HG02678 (cell line): ENCODE measurements at regions not wholly inside any gene's neighbourhood (a gene's known extent, or its start where the extent isn't known, plus 50 kb on each side); places are given as distances from the start of the nearest gene placed in this dataset.

Experiments used
- ATAC-seq: cut with Tn5 transposase; IDR thresholded peaks from one replicate; pipeline ENCODE4 v1.9.1; 2021; ENCODE audit warnings: mild to moderate bottlenecking, moderate library complexity; ENCODE audit not compliant: unreplicated experiment

GRCh38 chr12:94789510-94790225, 139.3 kb upstream of the TMCC3 start:
- no peak for ATAC-seq

DNA sequence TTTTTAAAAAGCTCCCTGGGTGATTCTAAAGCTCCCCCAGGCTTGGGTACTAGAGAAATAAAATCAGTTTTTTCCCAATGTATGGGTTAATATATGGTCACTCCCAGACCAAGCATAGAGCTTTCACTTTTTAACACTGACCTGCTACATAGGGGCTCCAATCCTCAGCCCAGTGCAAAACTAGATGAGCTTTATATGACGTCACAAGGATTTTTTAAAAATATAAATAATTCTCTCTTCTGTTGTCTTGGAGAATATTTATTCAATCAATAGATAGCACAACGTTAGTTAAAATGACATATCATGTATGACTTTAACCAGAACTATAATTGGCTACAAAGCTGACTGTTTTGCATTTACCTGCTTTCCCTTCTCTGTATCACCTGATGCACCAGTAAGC, 137.9 kb upstream of the TMCC3 start:
- ATAC-seq, result no peak

GRCh38 chr12:94786906-94787305, 136.5 kb upstream of the TMCC3 start:
- ATAC-seq, result no peak

GRCh38 chr12:94783862-94784261, 133.5 kb upstream of the TMCC3 start:
- ATAC-seq, result no peak

- ATAC-seq, result no peak
Measured at GRCh38 chr12:94783343-94783742, 133.0 kb upstream of the TMCC3 start.

DNA sequence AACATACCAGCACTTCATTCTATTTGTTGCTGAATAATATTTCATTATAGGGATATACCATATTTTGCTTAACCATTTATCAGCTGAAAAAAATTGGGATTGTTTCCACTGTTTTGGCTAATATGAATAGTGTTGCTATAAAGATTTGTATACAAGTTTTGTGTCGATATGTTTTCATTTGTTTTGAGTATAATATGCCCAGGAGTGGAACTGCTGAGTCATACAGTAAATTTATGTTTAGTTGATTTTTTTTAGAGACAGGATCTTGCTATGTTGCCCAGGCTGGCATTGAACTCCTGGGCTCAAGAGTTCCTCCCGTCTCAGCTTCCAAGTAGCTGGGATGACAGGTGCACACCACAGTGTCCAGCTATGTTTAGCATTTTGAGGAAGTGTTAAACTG, 131.5 kb upstream of the TMCC3 start:
- ATAC-seq, result no peak

DNA sequence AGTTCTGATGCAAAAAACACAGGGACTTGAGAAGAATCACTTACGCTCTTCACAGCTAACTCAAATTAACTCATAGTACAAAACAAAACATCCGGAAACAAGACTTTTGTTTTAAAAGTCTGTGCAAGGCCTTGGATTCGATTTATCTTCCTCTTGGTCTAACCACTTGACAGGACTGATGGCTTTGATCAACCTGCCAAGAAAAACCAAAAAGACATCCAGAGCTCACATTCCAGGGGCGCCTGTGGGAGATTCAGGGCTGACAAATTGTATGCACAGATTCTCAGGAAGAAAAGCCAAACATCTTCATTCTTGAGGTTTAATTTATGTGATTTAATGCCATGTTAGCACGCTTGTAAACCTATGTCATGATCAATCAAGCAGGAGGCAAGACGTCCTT, 129.1 kb upstream of the TMCC3 start:
- ATAC-seq, result no peak

GRCh38 chr12:94777936-94778335, 127.6 kb upstream of the TMCC3 start:
- ATAC-seq, result no peak

GRCh38 chr12:94775710-94776109, 125.4 kb upstream of the TMCC3 start:
- ATAC-seq, result no peak

- no peak for ATAC-seq
Measured at GRCh38 chr12:94771741-94772140, 121.4 kb upstream of the TMCC3 start.

DNA sequence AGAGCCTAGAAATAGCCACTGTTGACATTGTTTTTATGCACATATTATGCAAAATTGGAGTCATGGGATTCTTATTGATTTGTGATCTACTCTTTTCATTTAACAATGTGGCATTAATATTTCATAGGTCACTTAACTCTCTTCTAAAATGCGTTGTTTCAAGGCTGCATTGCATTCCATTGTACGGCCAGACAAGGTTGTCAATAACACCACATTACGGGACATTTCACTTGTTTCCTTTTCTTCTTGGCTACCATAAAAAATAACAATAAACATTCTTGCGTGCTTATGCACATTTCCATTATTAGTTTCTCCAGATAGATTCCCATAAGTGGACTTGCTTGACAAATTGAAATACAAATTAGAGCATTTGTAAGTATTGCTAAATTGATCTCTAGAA, 120.8 kb upstream of the TMCC3 start:
- ATAC-seq, result no peak

- no peak for ATAC-seq
Measured at GRCh38 chr12:94770791-94771190, 120.4 kb upstream of the TMCC3 start.

GRCh38 chr12:94769776-94770759, 119.7 kb upstream of the TMCC3 start:
- no peak for ATAC-seq

DNA sequence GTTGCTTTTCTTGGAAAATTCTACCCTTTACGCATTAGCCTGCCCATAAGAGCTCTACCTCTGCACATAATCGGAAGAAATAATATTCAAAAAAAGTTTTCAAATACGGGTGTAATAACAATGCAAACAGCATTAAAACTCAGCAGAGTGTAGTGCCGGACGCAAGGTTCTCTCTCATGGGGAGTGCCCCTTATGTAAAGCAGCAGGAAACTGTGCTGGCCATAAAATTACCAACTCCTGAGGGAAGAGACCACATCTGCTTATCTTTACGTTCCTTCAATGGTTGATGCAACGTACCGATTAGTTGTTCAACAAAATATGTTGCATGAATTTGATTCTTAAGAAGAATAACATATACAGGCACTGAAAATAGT, 118.7 kb upstream of the TMCC3 start:
- peak; percentile 85 for ATAC-seq

DNA sequence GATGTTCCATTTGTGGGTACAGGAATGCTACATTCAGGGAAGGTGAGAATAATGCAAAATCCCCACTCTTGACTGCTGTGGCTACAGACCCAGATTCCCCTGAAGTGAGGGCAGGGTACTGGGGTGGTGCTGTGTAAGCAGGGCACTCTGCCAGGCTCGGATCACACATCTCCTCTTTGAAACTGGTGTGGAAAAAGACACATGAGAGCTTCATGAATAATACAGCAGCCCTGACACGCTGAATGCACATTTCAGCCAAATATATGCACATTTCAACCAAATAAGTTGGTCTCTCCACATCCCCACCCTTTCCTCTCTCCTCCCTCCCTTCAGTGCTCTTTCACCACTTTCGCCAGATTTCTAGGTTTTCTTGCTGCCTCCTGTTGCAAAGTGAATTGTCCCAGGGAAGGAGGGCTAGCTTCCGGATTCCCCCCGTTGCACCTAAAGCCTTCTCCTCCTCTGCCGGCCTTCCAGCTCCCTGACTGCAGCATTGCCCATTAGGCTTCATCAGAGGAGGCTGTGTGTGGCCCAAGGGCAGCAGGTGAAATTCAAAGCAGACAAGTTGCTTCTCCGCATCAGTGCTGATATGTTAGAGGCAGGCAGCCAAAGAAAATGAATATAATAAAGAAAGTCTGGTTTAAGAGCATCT, 118.2 kb upstream of the TMCC3 start:
- ATAC-seq, result peak; percentile 47

DNA sequence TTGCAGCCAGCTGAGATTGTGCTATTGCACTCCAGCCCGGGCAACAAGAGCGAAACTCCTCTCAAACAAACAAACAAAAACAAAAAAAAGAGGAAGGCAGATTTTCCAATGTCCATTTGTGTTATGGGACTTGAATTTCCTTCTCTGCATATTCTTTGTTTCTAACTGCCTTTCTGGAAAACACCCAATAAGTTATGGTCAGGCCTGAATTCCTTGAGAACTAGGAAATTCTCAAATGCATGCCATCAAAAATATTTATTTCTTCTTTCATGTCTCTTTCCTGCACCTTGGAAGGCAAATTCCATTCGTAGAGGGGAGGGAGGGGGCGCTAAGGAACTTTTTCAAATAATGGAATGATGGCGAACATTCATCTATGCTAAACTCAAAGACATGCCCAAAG, 117.6 kb upstream of the TMCC3 start:
- no peak for ATAC-seq

- ATAC-seq, result no peak
Measured at GRCh38 chr12:94766397-94766796, 116.0 kb upstream of the TMCC3 start.

- no peak for ATAC-seq
Measured at GRCh38 chr12:94763462-94763861, 113.1 kb upstream of the TMCC3 start.

DNA sequence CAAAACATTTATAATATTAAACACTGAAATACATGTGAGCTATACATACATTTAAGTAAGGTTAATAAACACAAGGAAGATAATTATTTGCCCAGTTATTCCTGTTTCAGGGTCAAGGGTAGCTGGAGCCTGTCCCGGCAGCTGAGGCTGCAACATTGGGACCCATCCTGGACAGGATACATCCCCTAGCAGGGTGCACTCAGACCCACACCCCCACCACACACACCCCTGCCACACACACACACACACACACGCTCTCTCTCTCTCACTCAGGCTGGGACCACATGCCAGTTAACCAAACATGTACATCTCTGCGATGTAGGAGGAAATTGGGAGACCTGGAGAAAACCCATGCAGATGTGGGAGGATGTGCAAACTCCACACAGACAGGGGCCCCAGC, 112.6 kb upstream of the TMCC3 start:
- ATAC-seq, result peak; percentile 15

DNA sequence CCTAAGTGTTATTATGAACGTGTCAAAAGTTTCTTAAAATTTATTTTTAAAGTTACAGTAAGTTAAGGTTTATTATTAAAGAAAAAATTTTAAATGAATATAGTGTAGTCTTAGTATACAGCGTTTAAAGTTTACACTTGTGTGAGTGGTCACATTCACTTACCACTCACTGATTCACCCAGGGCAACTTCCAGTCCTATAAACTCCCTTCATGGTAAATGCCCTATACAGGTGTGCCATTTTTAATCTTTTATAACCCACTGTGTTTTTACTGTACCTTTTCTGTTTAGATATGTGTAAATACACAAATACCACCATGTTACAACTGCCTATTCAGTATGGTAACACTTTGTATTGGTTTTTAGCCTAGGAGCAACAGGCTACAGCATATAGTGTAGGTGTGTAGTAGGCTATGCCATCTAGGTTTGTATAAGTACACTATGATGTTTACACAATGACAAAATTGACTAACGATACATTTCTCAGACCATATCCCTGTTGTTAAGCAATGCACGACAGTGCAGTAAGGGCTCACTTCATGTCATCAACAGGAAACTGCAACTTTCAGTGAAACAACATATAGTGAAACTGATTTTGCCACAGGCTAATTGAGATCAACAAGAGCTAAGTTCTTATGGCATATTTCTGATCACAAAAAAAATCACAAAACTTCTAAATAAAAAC, 112.0 kb upstream of the TMCC3 start:
- ATAC-seq, result peak; percentile 82

DNA sequence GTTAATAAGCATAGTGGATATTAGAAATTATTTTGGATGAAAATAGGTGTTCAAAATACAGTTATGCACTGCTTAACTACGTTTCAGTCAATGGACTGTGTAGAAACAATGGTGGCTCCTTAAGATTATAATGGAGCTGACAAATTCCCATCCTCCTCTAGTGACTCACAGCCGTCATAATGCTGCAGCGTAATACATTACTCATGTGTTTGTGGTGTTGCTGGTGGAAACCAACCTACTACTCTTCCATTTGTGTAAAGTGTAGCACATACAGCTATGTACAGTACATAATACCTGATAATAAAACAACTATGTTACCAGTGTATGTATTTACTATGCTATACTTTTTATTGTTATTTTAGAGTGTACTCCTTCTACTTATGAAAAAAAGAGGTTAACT, 111.2 kb upstream of the TMCC3 start:
- ATAC-seq, result no peak
